ENCODE measurements at regions not wholly inside any gene's neighbourhood (a gene's known extent, or its start where the extent isn't known, plus 50 kb on each side); places are given as distances from the start of the nearest gene placed in this dataset.

- Histone ChIP-seq H3K27me3 (no peaks in the 10 kb centered on the region), H3K4me2 (no peak overlapping the region), H3K36me3 (no peaks in the 10 kb centered on the region), H2AFZ (replicated peaks) (no peak overlapping the region), H3K4me1 (no peaks in the 10 kb centered on the region), H4K20me1 (ENCODE audit: low read depth) (no peaks in the 10 kb centered on the region), H3K79me2 (ENCODE audit: low read depth) (no peaks in the 10 kb centered on the region), H3K9me3 (ENCODE audit: low read depth) (no peaks in the 10 kb centered on the region), H3K9ac (no peak overlapping the region), H3K27ac (no peak overlapping the region), H3F3A (ENCODE audit: low read depth) (no peaks in the 10 kb centered on the region), H3K4me3 (no peak overlapping the region)
- no peaks in the 10 kb centered on the region for H3K27me3 Mint-ChIP-seq (ENCODE audit: insufficient read depth, low read depth)
- H3K27ac Mint-ChIP-seq: no peak overlapping the region
- H3K36me3 Mint-ChIP-seq: no peaks in the 10 kb centered on the region
- TF ChIP-seq EZH2 (IDR thresholded peaks at IDR 0.05) (no peak), EZH2phosphoT487 (IDR thresholded peaks at IDR 0.05) (no peak)
- DNase-seq (ENCODE audit: low spot score): no peak
- H3K4me3 Mint-ChIP-seq: no peak overlapping the region
- no peaks in the 10 kb centered on the region for H3K4me1 Mint-ChIP-seq
- no peaks in the 10 kb centered on the region for H3K9me3 Mint-ChIP-seq
Observed at GRCh38 chr6:63487103-63487813, 85.0 kb upstream of the LOC128125822 start.

GRCh38 chr6:63491119-63491518, 81.2 kb upstream of the LOC128125822 start:
- H2AFZ ChIP-seq (replicated peaks): no peak overlapping the region
- no peak overlapping the region for H3K4me2 ChIP-seq
- no peaks in the 10 kb centered on the region for H3K4me1 Mint-ChIP-seq

GRCh38 chr6:63492476-63492875, 79.8 kb upstream of the LOC128125822 start:
- no peak overlapping the region for H3K4me2 ChIP-seq
- H3K27me3 ChIP-seq: no peaks in the 10 kb centered on the region
- Mint-ChIP-seq H3K9me3 (no peaks in the 10 kb centered on the region), H3K4me1 (no peaks in the 10 kb centered on the region), H3K4me3 (no peak overlapping the region), H3K27ac (no peak overlapping the region), H3K27me3 (ENCODE audit: insufficient read depth, low read depth) (peaks cover 2% of the 10 kb centered on the region), H3K36me3 (no peaks in the 10 kb centered on the region)
- H3K79me2 ChIP-seq (ENCODE audit: low read depth): no peaks in the 10 kb centered on the region
- H3K27ac ChIP-seq: no peak overlapping the region
- H3K9me3 ChIP-seq (ENCODE audit: low read depth): no peaks in the 10 kb centered on the region
- H3K9ac ChIP-seq: no peak overlapping the region
- H4K20me1 ChIP-seq (ENCODE audit: low read depth): no peaks in the 10 kb centered on the region
- TF ChIP-seq CTCF (IDR thresholded peaks at IDR 0.05) (no peak), EZH2phosphoT487 (IDR thresholded peaks at IDR 0.05) (no peak), EZH2 (IDR thresholded peaks at IDR 0.05) (no peak)
- H3K4me3 ChIP-seq: no peak overlapping the region
- no peak for DNase-seq (ENCODE audit: low spot score)
- H3K4me1 ChIP-seq: no peaks in the 10 kb centered on the region
- H2AFZ ChIP-seq (replicated peaks): no peak overlapping the region
- no peaks in the 10 kb centered on the region for H3F3A ChIP-seq (ENCODE audit: low read depth)
- H3K36me3 ChIP-seq: no peaks in the 10 kb centered on the region

More at GRCh38 chr6:63491119-63491518, 81.2 kb upstream of the LOC128125822 start:
- no peaks in the 10 kb centered on the region for H3K9me3 Mint-ChIP-seq
- TF ChIP-seq CTCF (IDR thresholded peaks at IDR 0.05) (no peak), EZH2phosphoT487 (IDR thresholded peaks at IDR 0.05) (no peak), EZH2 (IDR thresholded peaks at IDR 0.05) (no peak)
- H3K27ac Mint-ChIP-seq: no peak overlapping the region
- Histone ChIP-seq H3F3A (ENCODE audit: low read depth) (no peaks in the 10 kb centered on the region), H3K9me3 (ENCODE audit: low read depth) (no peaks in the 10 kb centered on the region), H3K4me1 (no peaks in the 10 kb centered on the region), H3K27ac (no peak overlapping the region), H3K36me3 (no peaks in the 10 kb centered on the region), H3K4me3 (no peak overlapping the region), H3K27me3 (no peaks in the 10 kb centered on the region), H3K9ac (no peak overlapping the region), H3K79me2 (ENCODE audit: low read depth) (no peaks in the 10 kb centered on the region), H4K20me1 (ENCODE audit: low read depth) (no peaks in the 10 kb centered on the region)
- peaks cover 2% of the 10 kb centered on the region for H3K27me3 Mint-ChIP-seq (ENCODE audit: insufficient read depth, low read depth)
- DNase-seq (ENCODE audit: low spot score): no peak
- H3K4me3 Mint-ChIP-seq: no peak overlapping the region
- H3K36me3 Mint-ChIP-seq: no peaks in the 10 kb centered on the region

- no peaks in the 10 kb centered on the region for H3F3A ChIP-seq (ENCODE audit: low read depth)
- Mint-ChIP-seq H3K27me3 (ENCODE audit: insufficient read depth, low read depth) (peaks cover 2% of the 10 kb centered on the region), H3K27ac (no peak overlapping the region), H3K4me1 (no peaks in the 10 kb centered on the region), H3K4me3 (no peak overlapping the region), H3K9me3 (no peaks in the 10 kb centered on the region), H3K36me3 (no peaks in the 10 kb centered on the region)
- no peaks in the 10 kb centered on the region for H3K36me3 ChIP-seq
- no peak for DNase-seq (ENCODE audit: low spot score)
- H2AFZ ChIP-seq (replicated peaks): no peak overlapping the region
- no peak overlapping the region for H3K4me3 ChIP-seq
- no peaks in the 10 kb centered on the region for H3K79me2 ChIP-seq (ENCODE audit: low read depth)
- H3K4me1 ChIP-seq: no peaks in the 10 kb centered on the region
- H3K27me3 ChIP-seq: no peaks in the 10 kb centered on the region
- H3K27ac ChIP-seq: no peak overlapping the region
- no peaks in the 10 kb centered on the region for H3K9me3 ChIP-seq (ENCODE audit: low read depth)
- no peak for TF ChIP-seq EZH2phosphoT487 (IDR thresholded peaks at IDR 0.05)
- no peak for TF ChIP-seq EZH2 (IDR thresholded peaks at IDR 0.05)
- TF ChIP-seq CTCF (IDR thresholded peaks at IDR 0.05): no peak
- H3K4me2 ChIP-seq: no peak overlapping the region
- no peaks in the 10 kb centered on the region for H4K20me1 ChIP-seq (ENCODE audit: low read depth)
- no peak overlapping the region for H3K9ac ChIP-seq
Observed at GRCh38 chr6:63493557-63493956, 78.7 kb upstream of the LOC128125822 start.

Measured in neural progenitor cell (in vitro differentiated cells).